H9 (cell line): ENCODE measurements at regions not wholly inside any gene's neighbourhood (a gene's known extent, or its start where the extent isn't known, plus 50 kb on each side); places are given as distances from the start of the nearest gene placed in this dataset.

Source experiments
- DNase-seq: peaks from one replicate; pipeline ENCODE4 v3.0.0-alpha.2; 2017
- H2AFZ ChIP-seq: one replicate; pipeline ENCODE4 v1.6.1; 2013; ENCODE audit warnings: mild to moderate bottlenecking, low read length, control low read depth, moderate library complexity
- H2AK5ac ChIP-seq: 2 replicates; pipeline ENCODE4 v1.6.1; 2013; ENCODE audit warnings: low read length, control low read depth, mixed read lengths; ENCODE audit not compliant: insufficient read length
- H2BK120ac ChIP-seq: one replicate; pipeline ENCODE4 v1.6.1; 2013; ENCODE audit warnings: low read depth, mild to moderate bottlenecking, low read length, control low read depth, inconsistent platforms; ENCODE audit not compliant: poor library complexity, severe bottlenecking
- H2BK12ac ChIP-seq: 2 replicates; pipeline ENCODE4 v1.6.1; 2013; ENCODE audit warnings: low read length, control low read depth, mixed read lengths, low read depth; ENCODE audit not compliant: insufficient read length
- H2BK15ac ChIP-seq: 2 replicates; pipeline ENCODE4 v1.6.1; 2013; ENCODE audit warnings: low read depth, low read length, control low read depth
- H2BK20ac ChIP-seq: one replicate; pipeline ENCODE4 v1.6.1; 2013; ENCODE audit warnings: low read depth, mild to moderate bottlenecking, low read length, control low read depth, inconsistent platforms; ENCODE audit not compliant: poor library complexity, severe bottlenecking
- H2BK5ac ChIP-seq: 2 replicates; pipeline ENCODE4 v1.6.1; 2013; ENCODE audit warnings: low read length, control low read depth, mixed read lengths; ENCODE audit not compliant: insufficient read length
- H3K14ac ChIP-seq: 2 replicates; pipeline ENCODE4 v1.6.1; 2013; ENCODE audit warnings: low read length, control low read depth; ENCODE audit not compliant: insufficient read depth
- H3K18ac ChIP-seq: 2 replicates; pipeline ENCODE4 v1.6.1; 2013; ENCODE audit warnings: low read depth, mild to moderate bottlenecking, mixed read lengths, low read length, control low read depth; ENCODE audit not compliant: insufficient read length
- H3K23ac ChIP-seq: 2 replicates; pipeline ENCODE4 v1.6.1; 2013; ENCODE audit warnings: low read length, control low read depth, mixed read lengths, low read depth; ENCODE audit not compliant: insufficient read length
- H3K23me2 ChIP-seq: 2 replicates; pipeline ENCODE4 v1.6.1; 2013; ENCODE audit warnings: low read depth, mild to moderate bottlenecking, mixed read lengths, low read length, control low read depth; ENCODE audit not compliant: insufficient read length, poor library complexity, severe bottlenecking
- H3K27ac ChIP-seq: 2 replicates; pipeline ENCODE4 v1.5.1; 2013; ENCODE audit warnings: low read length, control low read depth, mixed read lengths, low read depth; ENCODE audit not compliant: insufficient read length
- H3K27me3 ChIP-seq: 2 replicates; pipeline ENCODE4 v1.6.1; 2013; ENCODE audit warnings: low read length, control low read depth, inconsistent platforms; ENCODE audit not compliant: insufficient read depth
- H3K4ac ChIP-seq: 2 replicates; pipeline ENCODE4 v1.6.1; 2013; ENCODE audit warnings: low read depth, mild to moderate bottlenecking, control low read depth, inconsistent platforms, low read length, moderate library complexity
- H3K4me1 ChIP-seq: 2 replicates; pipeline ENCODE4 v1.6.1; 2013; ENCODE audit warnings: low read length, control low read depth, inconsistent platforms; ENCODE audit not compliant: insufficient read depth
- H3K4me2 ChIP-seq: 2 replicates; pipeline ENCODE4 v1.6.1; 2013; ENCODE audit warnings: low read length, control low read depth, mixed read lengths; ENCODE audit not compliant: insufficient read length, insufficient read depth
- H3K56ac ChIP-seq: 2 replicates; pipeline ENCODE4 v1.6.1; 2013; ENCODE audit warnings: low read depth, mild to moderate bottlenecking, mixed read lengths, low read length, control low read depth; ENCODE audit not compliant: insufficient read length
- H3K79me1 ChIP-seq: 2 replicates; pipeline ENCODE4 v1.6.1; 2013; ENCODE audit warnings: low read depth, mild to moderate bottlenecking, moderate library complexity, low read length, control low read depth, inconsistent platforms; ENCODE audit not compliant: insufficient read depth, poor library complexity, severe bottlenecking
- H3K79me2 ChIP-seq: 2 replicates; pipeline ENCODE4 v1.6.1; 2013; ENCODE audit warnings: low read length, control low read depth, inconsistent platforms; ENCODE audit not compliant: insufficient read depth
- H3K9ac ChIP-seq: 2 replicates; pipeline ENCODE4 v1.6.1; 2013; ENCODE audit warnings: low read length, control low read depth, mixed read lengths; ENCODE audit not compliant: insufficient read length; ENCODE audit errors: extremely low read depth
- H3K9me3 ChIP-seq: one replicate; pipeline ENCODE4 v1.6.1; 2013; ENCODE audit warnings: low read depth, low read length, inconsistent platforms; ENCODE audit not compliant: control insufficient read depth
- H3T11ph ChIP-seq: one replicate; pipeline ENCODE4 v1.6.1; 2013; ENCODE audit warnings: mild to moderate bottlenecking, low read length, control low read depth, inconsistent platforms
- H4K20me1 ChIP-seq: one replicate; pipeline ENCODE4 v1.6.1; 2013; ENCODE audit not compliant: control insufficient read depth, insufficient read length, insufficient read depth
- H4K5ac ChIP-seq: 2 replicates; pipeline ENCODE4 v1.6.1; 2013; ENCODE audit warnings: low read depth, mild to moderate bottlenecking, mixed read lengths, low read length, control low read depth; ENCODE audit not compliant: insufficient read length
- H4K8ac ChIP-seq: replicated peaks from 2 replicates; pipeline ENCODE4 v1.6.1; 2013; ENCODE audit warnings: low read length, control low read depth, mixed read lengths, low read depth; ENCODE audit not compliant: insufficient read length
- H4K91ac ChIP-seq: 2 replicates; pipeline ENCODE4 v1.6.1; 2013; ENCODE audit warnings: low read depth, mild to moderate bottlenecking, moderate library complexity, mixed read lengths, low read length, control low read depth; ENCODE audit not compliant: insufficient read length
- H3K27ac Mint-ChIP-seq, 3 experiments: 2 replicates in 2 of 3; 3 replicates in 1 of 3; pipeline ENCODE4 v1.8.0; 2020 to 2021; ENCODE audit warnings: mixed read lengths in 3 of 3, mild to moderate bottlenecking in 1 of 3, moderate library complexity in 1 of 3
- H3K27me3 Mint-ChIP-seq: 2 replicates; pipeline ENCODE4 v1.8.0; 2021; ENCODE audit warnings: low read depth, mild to moderate bottlenecking, moderate library complexity, mixed read lengths
- H3K36me3 Mint-ChIP-seq, 3 experiments: 2 replicates in 2 of 3; 3 replicates in 1 of 3; pipeline ENCODE4 v1.8.0; 2020 to 2021; ENCODE audit warnings: low read depth in 3 of 3, mixed read lengths in 3 of 3; ENCODE audit not compliant: insufficient read depth in 1 of 3
- H3K4me1 Mint-ChIP-seq, 2 experiments: 2 replicates each; pipeline ENCODE4 v1.8.0; 2020; ENCODE audit warnings: mixed read lengths in 2 of 2
- H3K4me3 Mint-ChIP-seq, 2 experiments: 2 replicates in 1 of 2; 3 replicates in 1 of 2; pipeline ENCODE4 v1.8.0; 2020 to 2021; ENCODE audit warnings: mild to moderate bottlenecking in 2 of 2, mixed read lengths in 2 of 2, moderate library complexity in 1 of 2
- H3K9me3 Mint-ChIP-seq, 2 experiments: 2 replicates in 1 of 2; 3 replicates in 1 of 2; pipeline ENCODE4 v1.8.0; 2020; ENCODE audit warnings: mild to moderate bottlenecking in 2 of 2, mixed read lengths in 2 of 2, moderate library complexity in 1 of 2
- WGBS: extraction: QIAGEN DNeasy Blood & Tissue Kit; methylation state at CpG from one replicate; pipeline ENCODE4 v1.1.7; 2013; ENCODE audit warnings: missing lambda C conversion rate, low lambda C conversion rate, mixed read lengths; ENCODE audit not compliant: insufficient read length; ENCODE audit errors: extremely low coverage; 5-methylcytosine and 5-hydroxymethylcytosine counted together
- TF ChIP-seq, protein P1 (sequence below): fragments of 200-600 bp; sonication (generic); conservative IDR thresholded peaks from 3 replicates; pipeline ENCODE4 v1.8.0; 2021; ENCODE audit warnings: antibody characterized with exemption, mild to moderate bottlenecking

DNA sequence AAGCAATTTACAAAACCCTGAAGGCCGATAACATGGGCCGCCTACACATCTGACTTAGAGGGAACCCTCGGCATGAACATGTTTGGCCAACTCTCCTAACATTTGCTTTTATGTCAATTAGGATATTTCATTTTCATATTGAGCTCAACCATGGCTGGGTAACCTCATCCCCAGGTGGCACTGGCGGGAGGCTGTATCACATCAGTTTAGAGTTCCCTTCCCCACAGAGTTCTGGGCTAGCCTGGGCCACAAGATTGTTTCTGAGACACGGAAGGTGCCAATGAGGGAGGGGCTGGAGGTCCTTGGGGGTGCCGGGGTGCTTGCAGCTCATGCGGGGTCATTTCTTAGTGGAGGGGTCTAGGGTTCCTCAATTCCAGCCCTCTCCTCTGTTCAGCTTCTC lies 386.5 kb upstream of the MKI67 start:
- H3K9ac ChIP-seq = no peak overlapping the region
- no peak overlapping the region for H3T11ph ChIP-seq
- Mint-ChIP-seq H3K9me3 (peaks cover 4 to 5% of the 10 kb centered on the region in 2 experiments), H3K27ac (no peak overlapping the region), H3K27me3 (peaks cover 11% of the 10 kb centered on the region), H3K4me1 (peaks cover 5 to 7% of the 10 kb centered on the region in 2 experiments; a peak in 3 of 4 replicates), H3K36me3 (peaks cover 0 to 5% (median 0%) of the 10 kb centered on the region in 3 experiments; a peak in 3 of 7 replicates), H3K4me3 (no peak overlapping the region)
- H3K79me1 ChIP-seq = no peaks in the 10 kb centered on the region
- H2BK20ac ChIP-seq = no peak overlapping the region
- WGBS = no CpG with 5 or more reads among the region's 7 CpGs
- no peak overlapping the region for H3K23ac ChIP-seq
- peaks cover 4% of the 10 kb centered on the region for H4K20me1 ChIP-seq
- H3K23me2 ChIP-seq = peaks cover 5% of the 10 kb centered on the region
- no peak overlapping the region for H2BK120ac ChIP-seq
- H2AK5ac ChIP-seq = no peak overlapping the region
- TF ChIP-seq, protein P1, sequence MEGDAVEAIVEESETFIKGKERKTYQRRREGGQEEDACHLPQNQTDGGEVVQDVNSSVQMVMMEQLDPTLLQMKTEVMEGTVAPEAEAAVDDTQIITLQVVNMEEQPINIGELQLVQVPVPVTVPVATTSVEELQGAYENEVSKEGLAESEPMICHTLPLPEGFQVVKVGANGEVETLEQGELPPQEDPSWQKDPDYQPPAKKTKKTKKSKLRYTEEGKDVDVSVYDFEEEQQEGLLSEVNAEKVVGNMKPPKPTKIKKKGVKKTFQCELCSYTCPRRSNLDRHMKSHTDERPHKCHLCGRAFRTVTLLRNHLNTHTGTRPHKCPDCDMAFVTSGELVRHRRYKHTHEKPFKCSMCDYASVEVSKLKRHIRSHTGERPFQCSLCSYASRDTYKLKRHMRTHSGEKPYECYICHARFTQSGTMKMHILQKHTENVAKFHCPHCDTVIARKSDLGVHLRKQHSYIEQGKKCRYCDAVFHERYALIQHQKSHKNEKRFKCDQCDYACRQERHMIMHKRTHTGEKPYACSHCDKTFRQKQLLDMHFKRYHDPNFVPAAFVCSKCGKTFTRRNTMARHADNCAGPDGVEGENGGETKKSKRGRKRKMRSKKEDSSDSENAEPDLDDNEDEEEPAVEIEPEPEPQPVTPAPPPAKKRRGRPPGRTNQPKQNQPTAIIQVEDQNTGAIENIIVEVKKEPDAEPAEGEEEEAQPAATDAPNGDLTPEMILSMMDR = no peak
- H4K8ac ChIP-seq = no peak overlapping the region
- no peaks in the 10 kb centered on the region for H3K9me3 ChIP-seq
- H3K4ac ChIP-seq = no peak overlapping the region
- H3K27me3 ChIP-seq = no peaks in the 10 kb centered on the region
- H3K56ac ChIP-seq = no peak overlapping the region
- H3K4me2 ChIP-seq = no peak overlapping the region
- no peak overlapping the region for H3K14ac ChIP-seq
- H2BK15ac ChIP-seq = no peak overlapping the region
- H3K27ac ChIP-seq = no peak overlapping the region
- no peak overlapping the region for H2BK5ac ChIP-seq
- no peaks in the 10 kb centered on the region for H3K79me2 ChIP-seq
- no peaks in the 10 kb centered on the region for H3K4me1 ChIP-seq
- DNase-seq = no peak
- no peak overlapping the region for H2AFZ ChIP-seq
- H3K18ac ChIP-seq = no peak overlapping the region
- no peak overlapping the region for H4K91ac ChIP-seq
- no peak overlapping the region for H2BK12ac ChIP-seq
- no peak overlapping the region for H4K5ac ChIP-seq
